Smooth muscle cell (in vitro differentiated cells): ENCODE measurements at regions not wholly inside any gene's neighbourhood (a gene's known extent, or its start where the extent isn't known, plus 50 kb on each side); places are given as distances from the start of the nearest gene placed in this dataset.

Experiments used
- DNase-seq: peaks from one replicate; lab custom pipeline; 2025; ENCODE audit not compliant: unreplicated experiment; lab: John Stamatoyannopoulos, UW
- H2AFZ ChIP-seq: fragments of 200-600 bp; sonication (generic); 2 replicates; pipeline ENCODE4 v1.6.0; 2016; ENCODE audit warnings: antibody characterized with exemption, low read depth, mild to moderate bottlenecking
- H3F3A ChIP-seq: fragments of 200-600 bp; sonication (generic); 2 replicates; pipeline ENCODE4 v1.6.0; 2017; ENCODE audit warnings: antibody characterized with exemption, low read depth
- H3K27ac ChIP-seq: fragments of 200-600 bp; sonication (generic); 2 replicates; pipeline ENCODE4 v1.5.1; 2016; ENCODE audit warnings: low read depth, mild to moderate bottlenecking
- H3K27me3 ChIP-seq: fragments of 200-600 bp; sonication (generic); 2 replicates; pipeline ENCODE4 v1.6.1; 2016; ENCODE audit warnings: low read depth, mild to moderate bottlenecking
- H3K36me3 ChIP-seq: fragments of 200-600 bp; sonication (generic); 2 replicates; pipeline ENCODE4 v1.5.1; 2016; ENCODE audit warnings: low read depth
- H3K4me1 ChIP-seq: fragments of 200-600 bp; sonication (generic); 2 replicates; pipeline ENCODE4 v1.5.1; 2016; ENCODE audit warnings: low read depth
- H3K4me2 ChIP-seq: fragments of 200-600 bp; sonication (generic); 2 replicates; pipeline ENCODE4 v1.6.0; 2016; ENCODE audit warnings: mild to moderate bottlenecking
- H3K4me3 ChIP-seq: fragments of 200-600 bp; sonication (generic); 2 replicates; pipeline ENCODE4 v1.5.1; 2016; ENCODE audit warnings: mild to moderate bottlenecking
- H3K79me2 ChIP-seq: fragments of 200-600 bp; sonication (generic); 2 replicates; pipeline ENCODE4 v1.6.0; 2016; ENCODE audit warnings: low read depth, mild to moderate bottlenecking
- H3K9ac ChIP-seq: fragments of 200-600 bp; sonication (generic); 2 replicates; pipeline ENCODE4 v1.6.0; 2016; ENCODE audit warnings: low read depth
- H3K9me3 ChIP-seq: fragments of 200-600 bp; sonication (generic); replicated peaks from 2 replicates; pipeline ENCODE4 v1.5.1; 2016; ENCODE audit warnings: low read depth
- H4K20me1 ChIP-seq: fragments of 200-600 bp; sonication (generic); 2 replicates; pipeline ENCODE4 v1.6.0; 2016; ENCODE audit warnings: low read depth
- WGBS: methylation state at CpG from one replicate; pipeline ENCODE4 v1.1.7; 2016; ENCODE audit warnings: low lambda C conversion rate; 5-methylcytosine and 5-hydroxymethylcytosine counted together
- TF ChIP-seq, protein P1 (sequence below): fragments of 200-600 bp; sonication (generic); IDR thresholded peaks from 2 replicates; pipeline ENCODE4 v1.5.1; 2017; ENCODE audit warnings: borderline replicate concordance, mild to moderate bottlenecking, antibody characterized with exemption; ENCODE audit not compliant: insufficient read depth, poor library complexity, severe bottlenecking

DNA sequence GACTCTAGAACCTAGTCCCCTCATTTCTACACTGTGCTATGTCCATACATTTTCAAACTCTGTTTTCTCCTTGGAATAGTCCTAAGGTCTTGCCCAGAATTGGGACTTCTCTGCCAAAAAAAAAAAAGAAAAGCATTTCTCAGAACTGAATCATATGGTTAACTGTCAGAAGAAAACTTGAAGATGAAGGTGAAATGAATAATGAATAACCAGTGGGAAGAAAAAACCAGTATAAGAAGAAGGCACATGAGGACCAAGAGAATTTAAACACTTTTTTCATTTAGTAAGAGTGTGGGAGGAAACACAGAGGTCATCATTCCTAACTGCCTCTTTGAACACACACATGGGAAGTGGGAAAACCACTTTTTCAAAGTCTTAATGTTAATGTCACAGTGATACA, 197.7 kb downstream of the PRELID2 start:
- no peaks in the 10 kb centered on the region for H3K27me3 ChIP-seq
- no peak overlapping the region for H3K4me3 ChIP-seq
- TF ChIP-seq, protein P1, sequence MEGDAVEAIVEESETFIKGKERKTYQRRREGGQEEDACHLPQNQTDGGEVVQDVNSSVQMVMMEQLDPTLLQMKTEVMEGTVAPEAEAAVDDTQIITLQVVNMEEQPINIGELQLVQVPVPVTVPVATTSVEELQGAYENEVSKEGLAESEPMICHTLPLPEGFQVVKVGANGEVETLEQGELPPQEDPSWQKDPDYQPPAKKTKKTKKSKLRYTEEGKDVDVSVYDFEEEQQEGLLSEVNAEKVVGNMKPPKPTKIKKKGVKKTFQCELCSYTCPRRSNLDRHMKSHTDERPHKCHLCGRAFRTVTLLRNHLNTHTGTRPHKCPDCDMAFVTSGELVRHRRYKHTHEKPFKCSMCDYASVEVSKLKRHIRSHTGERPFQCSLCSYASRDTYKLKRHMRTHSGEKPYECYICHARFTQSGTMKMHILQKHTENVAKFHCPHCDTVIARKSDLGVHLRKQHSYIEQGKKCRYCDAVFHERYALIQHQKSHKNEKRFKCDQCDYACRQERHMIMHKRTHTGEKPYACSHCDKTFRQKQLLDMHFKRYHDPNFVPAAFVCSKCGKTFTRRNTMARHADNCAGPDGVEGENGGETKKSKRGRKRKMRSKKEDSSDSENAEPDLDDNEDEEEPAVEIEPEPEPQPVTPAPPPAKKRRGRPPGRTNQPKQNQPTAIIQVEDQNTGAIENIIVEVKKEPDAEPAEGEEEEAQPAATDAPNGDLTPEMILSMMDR = no peak
- no peaks in the 10 kb centered on the region for H3K79me2 ChIP-seq
- no peaks in the 10 kb centered on the region for H4K20me1 ChIP-seq
- H3K4me2 ChIP-seq = no peak overlapping the region
- H2AFZ ChIP-seq = no peak overlapping the region
- DNase-seq = no peak
- no peak overlapping the region for H3K27ac ChIP-seq
- H3K9ac ChIP-seq = no peak overlapping the region
- H3K9me3 ChIP-seq = no peaks in the 10 kb centered on the region
- H3K4me1 ChIP-seq = no peaks in the 10 kb centered on the region
- H3K36me3 ChIP-seq = no peaks in the 10 kb centered on the region
- no peaks in the 10 kb centered on the region for H3F3A ChIP-seq

DNA sequence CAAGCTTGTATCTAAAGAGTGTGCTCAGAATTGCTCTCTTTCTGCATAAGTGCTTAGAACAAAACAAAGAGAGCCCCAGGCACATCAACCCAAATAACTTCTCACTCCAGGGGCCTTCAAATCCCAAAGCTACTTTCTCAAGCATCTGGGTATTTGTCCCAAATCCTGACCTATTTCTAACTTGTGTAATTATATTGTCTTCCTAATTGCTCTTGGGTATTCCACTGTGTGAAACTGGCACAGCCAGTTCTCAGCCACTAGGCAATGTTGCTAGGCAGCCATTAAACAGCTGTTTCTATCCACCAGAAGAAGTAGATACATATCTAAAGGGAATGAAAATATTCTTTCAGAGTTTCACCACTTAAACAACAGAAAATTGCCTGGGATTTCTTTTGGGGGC, 198.8 kb downstream of the PRELID2 start:
- Histone ChIP-seq H3K36me3 (no peaks in the 10 kb centered on the region), H2AFZ (no peak overlapping the region), H3K9ac (no peak overlapping the region), H3K27ac (peak overlapping the region; percentile 13), H3K4me2 (no peak overlapping the region), H4K20me1 (no peaks in the 10 kb centered on the region), H3F3A (no peaks in the 10 kb centered on the region), H3K4me1 (no peaks in the 10 kb centered on the region), H3K9me3 (no peaks in the 10 kb centered on the region), H3K4me3 (no peak overlapping the region), H3K79me2 (no peaks in the 10 kb centered on the region), H3K27me3 (no peaks in the 10 kb centered on the region)
- no peak for DNase-seq
- TF ChIP-seq, protein P1 = no peak

DNA sequence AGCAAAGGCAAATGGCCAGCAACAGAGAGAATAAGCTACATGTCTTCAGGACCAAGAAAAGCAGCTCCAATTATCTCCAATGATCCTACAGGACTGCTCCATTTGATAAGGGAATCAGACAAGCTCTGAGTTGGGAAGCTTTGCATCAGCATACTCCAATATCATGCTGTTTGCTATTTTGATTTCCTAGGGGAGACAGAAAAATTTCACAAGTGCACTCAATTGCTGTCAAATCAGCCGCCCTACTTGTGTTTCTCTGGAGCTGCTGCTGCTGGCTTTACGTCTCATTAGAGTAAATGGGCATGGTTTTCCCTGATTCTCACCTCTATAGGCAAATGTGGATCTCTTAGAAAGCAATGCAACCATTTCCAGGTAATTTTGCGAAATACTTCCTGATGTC, 201.7 kb downstream of the PRELID2 start:
- H3K4me2 ChIP-seq = no peak overlapping the region

DNA sequence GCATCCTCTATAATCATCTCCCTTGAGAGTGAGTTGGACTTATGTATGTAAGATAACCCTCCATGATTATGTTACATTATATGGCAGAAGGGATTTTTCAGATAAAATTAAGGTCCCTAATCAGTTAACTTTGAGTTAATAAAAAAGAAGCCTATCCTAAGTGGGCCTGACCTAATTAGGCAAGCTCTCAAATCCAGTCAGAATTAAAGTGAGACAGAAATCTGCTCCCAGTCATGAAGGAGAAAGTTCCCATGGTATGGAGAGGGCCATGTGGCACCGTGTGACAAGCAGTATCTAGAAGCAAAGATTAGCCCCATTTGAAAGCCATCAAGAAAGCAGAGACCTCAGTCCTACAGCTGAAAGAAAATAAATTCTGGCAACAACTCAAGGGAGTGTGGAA, 202.4 kb downstream of the PRELID2 start:
- H3K9ac ChIP-seq = no peak overlapping the region
- H3K4me2 ChIP-seq = no peak overlapping the region
- no peaks in the 10 kb centered on the region for H3K27me3 ChIP-seq
- no peaks in the 10 kb centered on the region for H3F3A ChIP-seq
- H3K4me1 ChIP-seq = no peaks in the 10 kb centered on the region
- no peaks in the 10 kb centered on the region for H3K79me2 ChIP-seq
- WGBS = 19% methylated on average over 1 of the region's 1 CpG
- no peaks in the 10 kb centered on the region for H4K20me1 ChIP-seq
- H3K9me3 ChIP-seq = no peaks in the 10 kb centered on the region
- no peak overlapping the region for H2AFZ ChIP-seq
- H3K27ac ChIP-seq = no peak overlapping the region
- H3K4me3 ChIP-seq = no peak overlapping the region
- TF ChIP-seq, protein P1 = no peak
- DNase-seq = no peak
- no peaks in the 10 kb centered on the region for H3K36me3 ChIP-seq

More for the DNA sequence above, 201.7 kb downstream of the PRELID2 start:
- H2AFZ ChIP-seq = no peak overlapping the region
- TF ChIP-seq, protein P1 = no peak
- H3K4me3 ChIP-seq = no peak overlapping the region
- no peaks in the 10 kb centered on the region for H3K27me3 ChIP-seq
- no peak for DNase-seq
- H3K9me3 ChIP-seq = no peaks in the 10 kb centered on the region
- H3K36me3 ChIP-seq = no peaks in the 10 kb centered on the region
- no peak overlapping the region for H3K9ac ChIP-seq
- H3K4me1 ChIP-seq = no peaks in the 10 kb centered on the region
- H3K79me2 ChIP-seq = no peaks in the 10 kb centered on the region
- no peak overlapping the region for H3K27ac ChIP-seq
- H3F3A ChIP-seq = no peaks in the 10 kb centered on the region
- WGBS = 96% methylated on average over 3 of the region's 3 CpGs
- no peaks in the 10 kb centered on the region for H4K20me1 ChIP-seq
